ENCODE measurements at regions not wholly inside any gene's neighbourhood (a gene's known extent, or its start where the extent isn't known, plus 50 kb on each side); places are given as distances from the start of the nearest gene placed in this dataset.
A peak's percentile ranks its signal among the peaks of the same experiment; 100 is the strongest.

- no peak for DNase-seq (ENCODE audit: low spot score)
- POLR2A ChIA-PET (ENCODE audit: low non-redundant PET) = no interaction called here
- TF ChIP-seq CTCF (conservative IDR thresholded peaks at IDR 0.05; ENCODE audit: low read depth) = no peak
- CTCF ChIA-PET = no interaction called here
- no peak overlapping the region for H3K27ac ChIP-seq
These were observed 1088.5 kb upstream of the TMEM132C start for GRCh38 chr12:127178463-127178862.

GRCh38 chr12:127179176-127179575, 1087.8 kb upstream of the TMEM132C start:
- no peak for TF ChIP-seq CTCF (conservative IDR thresholded peaks at IDR 0.05; ENCODE audit: low read depth)
- CTCF ChIA-PET = no interaction called here
- no peak for DNase-seq (ENCODE audit: low spot score)
- no peak overlapping the region for H3K27ac ChIP-seq
- POLR2A ChIA-PET (ENCODE audit: low non-redundant PET) = no interaction called here

DNA sequence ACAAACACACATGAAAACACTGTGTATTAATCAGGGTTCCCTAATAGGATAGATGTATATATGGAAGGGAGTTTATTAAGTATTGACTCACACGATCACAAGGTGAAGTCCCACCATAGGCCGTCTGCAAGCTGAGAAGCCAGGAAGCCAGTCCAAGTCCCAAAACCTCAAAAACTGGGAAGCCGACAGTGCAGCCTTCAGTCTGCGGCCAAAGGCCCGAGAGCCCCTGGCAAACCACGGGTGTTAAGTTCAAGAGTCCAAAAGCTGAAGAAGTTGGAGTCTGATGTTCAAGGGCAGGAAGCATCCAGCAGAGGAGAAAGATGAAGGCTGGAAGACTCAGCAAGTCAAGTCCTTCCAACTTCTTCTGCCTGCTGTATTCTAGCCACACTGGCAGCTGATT, 1085.0 kb upstream of the TMEM132C start:
- CTCF ChIA-PET = no interaction called here
- TF ChIP-seq CTCF (conservative IDR thresholded peaks at IDR 0.05; ENCODE audit: low read depth) = no peak
- POLR2A ChIA-PET (ENCODE audit: low non-redundant PET) = interaction anchor here (0.6 kb wide), 1 partner anchor 698 kb away, joined by 4 read pairs; no protein-coding TSS in a partner anchor

GRCh38 chr12:127189992-127190391, 1077.0 kb upstream of the TMEM132C start:
- TF ChIP-seq CTCF (conservative IDR thresholded peaks at IDR 0.05; ENCODE audit: low read depth) = no peak
- DNase-seq (ENCODE audit: low spot score) = no peak
- no peak overlapping the region for H3K27ac ChIP-seq
- ChIA-PET POLR2A (ENCODE audit: low non-redundant PET) (no interaction called here), CTCF (no interaction called here)

More for the DNA sequence above, 1085.0 kb upstream of the TMEM132C start:
- no peak for DNase-seq (ENCODE audit: low spot score)
- H3K27ac ChIP-seq = no peak overlapping the region

DNA sequence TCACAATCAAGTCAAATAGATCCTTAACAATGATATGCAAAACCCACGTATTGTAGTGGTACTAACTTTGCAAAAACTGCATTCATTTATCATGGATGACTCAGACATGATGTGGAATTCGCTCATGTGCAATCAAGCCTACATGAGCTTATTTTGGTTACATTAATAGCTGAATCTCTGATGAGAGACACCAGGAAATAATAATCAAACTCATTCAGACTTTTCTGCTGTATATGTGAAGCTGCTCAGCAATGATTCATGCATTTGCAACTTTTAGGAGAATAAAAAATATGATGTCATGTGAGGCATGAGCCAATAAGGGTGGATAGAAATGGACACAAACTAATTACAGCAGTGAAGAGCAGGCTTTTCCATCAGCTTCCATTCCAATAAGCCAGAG, 1075.8 kb upstream of the TMEM132C start:
- TF ChIP-seq CTCF (conservative IDR thresholded peaks at IDR 0.05; ENCODE audit: low read depth) = no peak
- CTCF ChIA-PET = interaction anchor here (0.7 kb wide), 1 partner anchor 16 kb away, joined by 3 read pairs; no protein-coding TSS in a partner anchor
- POLR2A ChIA-PET (ENCODE audit: low non-redundant PET) = no interaction called here
- peak; percentile 40 for DNase-seq (ENCODE audit: low spot score)
- H3K27ac ChIP-seq = no peak overlapping the region

DNA sequence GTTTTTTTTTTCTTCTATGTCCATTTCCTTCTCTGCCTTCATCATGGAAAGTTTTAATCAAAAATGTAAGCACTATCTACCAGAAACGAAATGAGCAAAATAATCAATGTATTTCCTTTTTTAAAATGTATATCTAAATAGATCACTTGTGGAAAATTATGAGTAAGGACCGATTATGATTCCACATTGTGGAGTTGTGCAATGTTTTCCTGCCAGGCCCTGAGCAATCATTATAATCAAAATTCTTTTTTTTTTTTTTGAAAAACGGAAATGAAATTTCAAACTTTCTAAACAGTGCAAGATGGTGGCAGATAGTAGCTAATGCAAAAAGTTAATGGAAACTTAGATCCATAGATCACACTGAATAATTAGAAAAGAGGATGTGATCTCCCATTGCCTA, 1074.6 kb upstream of the TMEM132C start:
- CTCF ChIA-PET = interaction anchor here (0.8 kb wide), 1 partner anchor 10 kb away, joined by 3 read pairs; no protein-coding TSS in a partner anchor
- no peak for TF ChIP-seq CTCF (conservative IDR thresholded peaks at IDR 0.05; ENCODE audit: low read depth)
- DNase-seq (ENCODE audit: low spot score) = no peak
- POLR2A ChIA-PET (ENCODE audit: low non-redundant PET) = no interaction called here
- no peak overlapping the region for H3K27ac ChIP-seq

- no peak overlapping the region for H3K27ac ChIP-seq
- ChIA-PET POLR2A (ENCODE audit: low non-redundant PET) (no interaction called here), CTCF (interaction anchor here (0.6 kb wide), 1 partner anchor 19 kb away, joined by 3 read pairs; no protein-coding TSS in a partner anchor)
- no peak for DNase-seq (ENCODE audit: low spot score)
- TF ChIP-seq CTCF (conservative IDR thresholded peaks at IDR 0.05; ENCODE audit: low read depth) = no peak
These were observed 1073.6 kb upstream of the TMEM132C start for GRCh38 chr12:127193341-127193740.

Data from RWPE1 (cell line).